MM.1S (cell line): ENCODE measurements at regions not wholly inside any gene's neighbourhood (a gene's known extent, or its start where the extent isn't known, plus 50 kb on each side); places are given as distances from the start of the nearest gene placed in this dataset.
"Not testable (repeated sequence)": the region's sequence is repeated elsewhere in the genome, so short reads cannot be mapped to it uniquely, and the experiment has no call there.

ENCODE experiments used
- DNase-seq: peaks from one replicate; pipeline ENCODE4 v3.0.0-alpha.2; 2015
- H2AFZ ChIP-seq: fragments of 300-600 bp; sonication (generic); 2 replicates; pipeline ENCODE4 v1.6.0; 2016; ENCODE audit warnings: antibody characterized with exemption, low read length
- H3F3A ChIP-seq: fragments of 300-600 bp; sonication (generic); 2 replicates; pipeline ENCODE4 v1.6.1; 2016; ENCODE audit warnings: mild to moderate bottlenecking, antibody characterized with exemption, low read length, moderate library complexity, mixed read lengths; ENCODE audit not compliant: insufficient read depth
- H3K27ac ChIP-seq: fragments of 300-600 bp; sonication (generic); 2 replicates; pipeline ENCODE4 v1.5.1; 2016; ENCODE audit warnings: mild to moderate bottlenecking, low read length
- H3K27me3 ChIP-seq: fragments of 300-600 bp; sonication (generic); replicated peaks from 2 replicates; pipeline ENCODE4 v1.6.0; 2016; ENCODE audit warnings: low read length; ENCODE audit not compliant: insufficient read depth
- H3K36me3 ChIP-seq: fragments of 300-600 bp; sonication (generic); replicated peaks from 2 replicates; pipeline ENCODE4 v1.6.1; 2016; ENCODE audit warnings: mild to moderate bottlenecking, low read length, mixed read lengths; ENCODE audit not compliant: insufficient read depth
- H3K4me1 ChIP-seq: fragments of 300-600 bp; sonication (generic); 2 replicates; pipeline ENCODE4 v1.6.1; 2016; ENCODE audit warnings: low read length, mixed read lengths
- H3K4me2 ChIP-seq: fragments of 300-600 bp; sonication (generic); 2 replicates; pipeline ENCODE4 v1.6.0; 2016; ENCODE audit warnings: low read depth, low read length
- H3K4me3 ChIP-seq: fragments of 300-600 bp; sonication (generic); 2 replicates; pipeline ENCODE4 v1.5.1; 2016; ENCODE audit warnings: low read length, mixed read lengths
- H3K79me2 ChIP-seq: fragments of 300-600 bp; sonication (generic); 2 replicates; pipeline ENCODE4 v1.6.1; 2016; ENCODE audit warnings: mixed run types, low read length, mixed read lengths
- H3K9ac ChIP-seq: fragments of 300-600 bp; sonication (generic); 2 replicates; pipeline ENCODE4 v1.6.1; 2016; ENCODE audit warnings: low read length, mixed read lengths
- H3K9me2 ChIP-seq: fragments of 300-600 bp; sonication (generic); replicated peaks from 2 replicates; pipeline ENCODE4 v1.6.1; 2016; ENCODE audit warnings: mild to moderate bottlenecking, low read length, mixed read lengths; ENCODE audit not compliant: insufficient read depth
- H3K9me3 ChIP-seq: fragments of 300-600 bp; sonication (generic); replicated peaks from 2 replicates; pipeline ENCODE4 v1.6.1; 2016; ENCODE audit warnings: mild to moderate bottlenecking, low read length, mixed read lengths; ENCODE audit not compliant: insufficient read depth
- H4K20me1 ChIP-seq: fragments of 300-600 bp; sonication (generic); 2 replicates; pipeline ENCODE4 v1.6.1; 2016; ENCODE audit warnings: mild to moderate bottlenecking, low read length, moderate library complexity, mixed read lengths; ENCODE audit not compliant: insufficient read depth
- EZH2 ChIP-seq: fragments of 300-600 bp; sonication (generic); optimal IDR thresholded peaks from 2 replicates; pipeline ENCODE3; 2017; ENCODE audit warnings: low read depth, mild to moderate bottlenecking, antibody characterized with exemption, low read length, mixed read lengths
- EZH2phosphoT487 ChIP-seq: fragments of 300-600 bp; sonication (generic); IDR thresholded peaks from 2 replicates; pipeline ENCODE4 v1.6.1; 2018; ENCODE audit warnings: antibody characterized with exemption, low read length
- TF ChIP-seq, protein P1 (sequence below): fragments of 300-600 bp; sonication (generic); IDR thresholded peaks from 2 replicates; pipeline ENCODE4 v1.5.1; 2016; ENCODE audit warnings: antibody characterized with exemption, low read length, mixed read lengths

- no peaks in the 10 kb centered on the region for H3K9me2 ChIP-seq
- no peaks in the 10 kb centered on the region for H3K4me1 ChIP-seq
- no peaks in the 10 kb centered on the region for H3K79me2 ChIP-seq
- no peaks in the 10 kb centered on the region for H3K36me3 ChIP-seq
- no peak overlapping the region for H2AFZ ChIP-seq
- no peaks in the 10 kb centered on the region for H4K20me1 ChIP-seq
- TF ChIP-seq EZH2phosphoT487 (no peak), EZH2 (no peak)
- H3K9me3 ChIP-seq: no peaks in the 10 kb centered on the region
- H3K4me3 ChIP-seq: no peak overlapping the region
- H3K27me3 ChIP-seq: no peaks in the 10 kb centered on the region
- H3K27ac ChIP-seq: no peak overlapping the region
- H3F3A ChIP-seq: no peaks in the 10 kb centered on the region
- H3K9ac ChIP-seq: no peak overlapping the region
- no peak for DNase-seq
- H3K4me2 ChIP-seq: no peak overlapping the region
These were observed 952.7 kb downstream of the TDRD15 start for GRCh38 chr2:22076454-22076853.

DNA sequence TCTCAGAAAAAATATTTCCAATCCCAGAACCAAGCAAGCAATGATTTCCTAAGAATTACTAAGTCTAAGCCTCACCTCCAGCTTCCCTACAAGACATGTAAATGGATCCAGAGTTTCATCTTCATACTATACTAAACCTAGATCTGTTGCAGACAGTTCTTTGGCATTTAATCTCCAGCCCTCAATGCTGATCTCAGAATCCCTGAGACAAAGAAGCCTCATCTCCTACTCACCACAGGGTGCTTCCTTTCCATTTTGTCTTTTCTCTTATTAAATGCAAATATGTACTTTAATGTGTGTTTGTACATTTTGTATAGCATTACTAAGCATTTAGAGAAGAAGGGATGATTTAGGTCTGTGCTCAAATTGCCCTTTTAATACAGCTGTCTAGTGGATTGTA is 954.9 kb downstream of the TDRD15 start:
- Histone ChIP-seq H3F3A (no peaks in the 10 kb centered on the region), H3K4me3 (no peak overlapping the region), H3K4me2 (no peak overlapping the region), H3K9me2 (no peaks in the 10 kb centered on the region), H3K27ac (no peak overlapping the region), H4K20me1 (no peaks in the 10 kb centered on the region), H3K27me3 (no peaks in the 10 kb centered on the region), H3K9me3 (no peaks in the 10 kb centered on the region), H3K79me2 (no peaks in the 10 kb centered on the region), H2AFZ (no peak overlapping the region), H3K4me1 (no peaks in the 10 kb centered on the region), H3K36me3 (no peaks in the 10 kb centered on the region), H3K9ac (no peak overlapping the region)
- TF ChIP-seq, protein P1, sequence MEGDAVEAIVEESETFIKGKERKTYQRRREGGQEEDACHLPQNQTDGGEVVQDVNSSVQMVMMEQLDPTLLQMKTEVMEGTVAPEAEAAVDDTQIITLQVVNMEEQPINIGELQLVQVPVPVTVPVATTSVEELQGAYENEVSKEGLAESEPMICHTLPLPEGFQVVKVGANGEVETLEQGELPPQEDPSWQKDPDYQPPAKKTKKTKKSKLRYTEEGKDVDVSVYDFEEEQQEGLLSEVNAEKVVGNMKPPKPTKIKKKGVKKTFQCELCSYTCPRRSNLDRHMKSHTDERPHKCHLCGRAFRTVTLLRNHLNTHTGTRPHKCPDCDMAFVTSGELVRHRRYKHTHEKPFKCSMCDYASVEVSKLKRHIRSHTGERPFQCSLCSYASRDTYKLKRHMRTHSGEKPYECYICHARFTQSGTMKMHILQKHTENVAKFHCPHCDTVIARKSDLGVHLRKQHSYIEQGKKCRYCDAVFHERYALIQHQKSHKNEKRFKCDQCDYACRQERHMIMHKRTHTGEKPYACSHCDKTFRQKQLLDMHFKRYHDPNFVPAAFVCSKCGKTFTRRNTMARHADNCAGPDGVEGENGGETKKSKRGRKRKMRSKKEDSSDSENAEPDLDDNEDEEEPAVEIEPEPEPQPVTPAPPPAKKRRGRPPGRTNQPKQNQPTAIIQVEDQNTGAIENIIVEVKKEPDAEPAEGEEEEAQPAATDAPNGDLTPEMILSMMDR: no peak
- TF ChIP-seq EZH2phosphoT487 (no peak), EZH2 (no peak)
- no peak for DNase-seq

DNA sequence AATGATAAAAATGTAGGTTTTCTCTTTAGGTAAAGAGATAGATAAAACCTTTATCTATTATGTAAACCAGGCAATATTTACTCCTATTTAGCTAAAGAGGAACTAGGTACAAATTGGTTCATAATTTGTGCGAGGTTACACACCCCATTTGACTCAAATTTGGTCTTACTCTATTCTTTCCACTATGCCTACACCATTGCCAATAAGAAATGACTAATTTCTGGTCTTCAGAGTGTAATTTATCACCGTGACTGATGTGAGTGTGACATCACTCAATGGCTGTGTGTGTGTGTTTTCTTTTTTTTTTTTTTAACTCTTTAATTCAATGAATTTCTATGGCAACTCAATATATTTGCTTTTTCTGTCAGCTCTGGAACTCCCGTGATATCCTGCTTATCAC is 955.8 kb downstream of the TDRD15 start:
- no peaks in the 10 kb centered on the region for H3K27me3 ChIP-seq
- no peak for TF ChIP-seq EZH2phosphoT487
- no peak for TF ChIP-seq EZH2
- TF ChIP-seq, protein P1: no peak
- no peaks in the 10 kb centered on the region for H3K79me2 ChIP-seq
- H2AFZ ChIP-seq: no peak overlapping the region
- no peaks in the 10 kb centered on the region for H3K9me3 ChIP-seq
- H3F3A ChIP-seq: no peaks in the 10 kb centered on the region
- no peaks in the 10 kb centered on the region for H3K4me1 ChIP-seq
- H3K36me3 ChIP-seq: no peaks in the 10 kb centered on the region
- H3K9me2 ChIP-seq: no peaks in the 10 kb centered on the region
- H4K20me1 ChIP-seq: no peaks in the 10 kb centered on the region
- H3K4me3 ChIP-seq: no peak overlapping the region
- no peak for DNase-seq
- H3K4me2 ChIP-seq: no peak overlapping the region
- no peak overlapping the region for H3K27ac ChIP-seq
- H3K9ac ChIP-seq: no peak overlapping the region

DNA sequence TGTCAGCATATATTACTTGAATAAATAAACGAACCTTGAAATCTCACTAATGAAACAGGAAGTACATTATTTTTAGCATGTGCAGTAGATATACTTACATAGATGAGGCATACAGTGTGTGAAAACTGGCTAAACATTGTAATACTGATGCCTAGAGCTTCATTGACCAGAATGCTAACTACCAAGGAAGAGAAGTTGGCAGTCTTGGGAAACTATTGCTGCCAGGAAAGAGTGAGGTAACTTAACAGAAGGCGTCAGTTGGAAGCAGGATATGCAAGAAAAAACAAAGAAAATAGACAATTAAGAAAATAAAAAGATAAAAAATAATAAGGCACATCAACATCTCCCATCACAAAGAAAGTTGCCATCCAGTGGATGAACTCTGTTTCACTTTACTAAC is 963.0 kb downstream of the TDRD15 start:
- no peak overlapping the region for H3K4me3 ChIP-seq
- H3K4me2 ChIP-seq: no peak overlapping the region
- H3K9me3 ChIP-seq: no peaks in the 10 kb centered on the region
- H3K9me2 ChIP-seq: no peaks in the 10 kb centered on the region
- H3K79me2 ChIP-seq: no peaks in the 10 kb centered on the region
- no peaks in the 10 kb centered on the region for H3K27me3 ChIP-seq
- no peaks in the 10 kb centered on the region for H3K36me3 ChIP-seq
- no peaks in the 10 kb centered on the region for H3F3A ChIP-seq
- no peak for TF ChIP-seq EZH2
- TF ChIP-seq, protein P1: no peak
- no peak for TF ChIP-seq EZH2phosphoT487
- no peaks in the 10 kb centered on the region for H4K20me1 ChIP-seq
- no peak overlapping the region for H2AFZ ChIP-seq
- no peaks in the 10 kb centered on the region for H3K4me1 ChIP-seq
- H3K27ac ChIP-seq: no peak overlapping the region
- DNase-seq: no peak
- H3K9ac ChIP-seq: no peak overlapping the region

GRCh38 chr2:22103617-22104016 is 979.8 kb downstream of the TDRD15 start:
- not testable (repeated sequence) for H3F3A ChIP-seq, H3K9ac ChIP-seq, H3K27ac ChIP-seq, H3K27me3 ChIP-seq, H3K79me2 ChIP-seq, H3K4me3 ChIP-seq, H3K4me2 ChIP-seq, H4K20me1 ChIP-seq, H3K4me1 ChIP-seq, H2AFZ ChIP-seq, H3K36me3 ChIP-seq, DNase-seq, H3K9me3 ChIP-seq, H3K9me2 ChIP-seq
